NT2/D1 (cell line): ENCODE measurements at regions not wholly inside any gene's neighbourhood (a gene's known extent, or its start where the extent isn't known, plus 50 kb on each side); places are given as distances from the start of the nearest gene placed in this dataset.
"Not testable (repeated sequence)": the region's sequence is repeated elsewhere in the genome, so short reads cannot be mapped to it uniquely, and the experiment has no call there.

Experiments
- DNase-seq: peaks from one replicate; pipeline ENCODE4 v3.0.0-alpha.2; 2011; ENCODE audit warnings: low read depth, low spot score
- H3K27me3 ChIP-seq: 2 replicates; pipeline ENCODE4 v1.6.0; 2011; ENCODE audit warnings: mild to moderate bottlenecking; ENCODE audit not compliant: insufficient read length, insufficient read depth
- H3K36me3 ChIP-seq: 2 replicates; pipeline ENCODE4 v1.6.1; 2011; ENCODE audit warnings: mild to moderate bottlenecking, low read length, mixed read lengths; ENCODE audit not compliant: insufficient read depth, insufficient read length
- H3K4me1 ChIP-seq: 2 replicates; pipeline ENCODE4 v1.5.1; 2011; ENCODE audit not compliant: insufficient read depth, insufficient read length
- H3K4me3 ChIP-seq: 2 replicates; pipeline ENCODE4 v1.5.1; 2011; ENCODE audit warnings: low read depth; ENCODE audit not compliant: insufficient read length
- H3K9ac ChIP-seq: 2 replicates; pipeline ENCODE4 v1.6.0; 2011; ENCODE audit warnings: low read depth; ENCODE audit not compliant: insufficient read length
- H3K9me3 ChIP-seq: 2 replicates; pipeline ENCODE4 v1.5.1; 2011; ENCODE audit warnings: mild to moderate bottlenecking, low read length; ENCODE audit not compliant: insufficient read depth
- SUZ12 ChIP-seq: IDR thresholded peaks from 2 replicates; pipeline ENCODE4 v1.6.1; 2011; ENCODE audit not compliant: insufficient read length, insufficient read depth; ENCODE audit errors: extremely low read depth
- YY1 ChIP-seq: IDR thresholded peaks from 2 replicates; pipeline ENCODE4 v1.6.1; 2011; ENCODE audit not compliant: insufficient read length, insufficient read depth
- ZNF274 ChIP-seq: IDR thresholded peaks from 2 replicates; pipeline ENCODE4 v1.6.1; 2011; ENCODE audit warnings: mild to moderate bottlenecking, low read depth, low read length

DNA sequence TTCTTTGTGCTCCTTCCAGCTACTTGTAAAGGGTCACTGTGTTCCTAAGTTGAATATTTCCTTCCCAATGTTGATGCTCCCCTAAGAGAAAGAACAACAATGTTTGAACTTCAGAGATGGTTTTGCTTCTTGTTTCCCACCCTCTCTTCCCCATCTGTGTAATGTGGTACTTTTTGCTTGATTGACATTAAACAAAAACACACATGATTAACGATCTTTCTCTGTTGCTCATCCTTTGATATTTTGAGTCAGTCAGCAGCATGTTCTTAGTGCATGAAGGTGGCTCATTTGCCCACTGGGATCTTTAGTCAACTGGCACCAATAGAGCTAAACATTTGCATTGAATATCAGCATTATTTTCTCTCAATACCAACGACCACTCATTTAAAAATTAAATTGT, 313.0 kb upstream of the RIOK2 start:
- Histone ChIP-seq H3K36me3 (no peaks in the 10 kb centered on the region), H3K4me3 (no peak overlapping the region), H3K4me1 (no peaks in the 10 kb centered on the region), H3K27me3 (no peaks in the 10 kb centered on the region), H3K9me3 (no peaks in the 10 kb centered on the region), H3K9ac (no peak overlapping the region)
- DNase-seq, result no peak
- TF ChIP-seq ZNF274 (no peak), YY1 (no peak), SUZ12 (no peak)

DNA sequence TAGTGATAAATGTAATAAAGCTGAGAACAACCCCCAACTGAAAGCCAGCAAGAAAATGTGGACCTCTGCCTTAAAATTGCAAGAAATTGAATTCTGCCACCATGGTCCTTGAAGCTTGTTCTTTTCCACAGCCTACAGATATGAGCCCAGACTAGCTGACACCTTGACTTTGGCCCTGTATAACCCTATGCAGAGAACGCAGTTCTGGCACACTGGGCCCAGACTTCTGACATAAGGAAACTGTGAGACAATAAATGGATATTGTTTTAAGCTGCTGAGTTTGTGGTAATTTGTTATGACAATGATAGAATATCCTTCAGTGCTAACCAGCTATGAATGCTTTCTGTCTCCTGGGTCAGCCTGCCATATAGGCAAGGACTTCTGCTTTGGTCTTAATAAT, 315.6 kb upstream of the RIOK2 start:
- H3K36me3 ChIP-seq, result no peaks in the 10 kb centered on the region
- no peak for DNase-seq
- no peak for TF ChIP-seq ZNF274
- TF ChIP-seq SUZ12, result no peak
- no peak for TF ChIP-seq YY1

GRCh38 chr5:97499605-97500004, 316.6 kb upstream of the RIOK2 start:
- H3K9ac ChIP-seq, result no peak overlapping the region
- TF ChIP-seq SUZ12, result no peak
- TF ChIP-seq YY1, result no peak
- no peak for TF ChIP-seq ZNF274

More for the DNA sequence above, 315.6 kb upstream of the RIOK2 start:
- H3K9me3 ChIP-seq, result no peaks in the 10 kb centered on the region
- H3K4me1 ChIP-seq, result no peaks in the 10 kb centered on the region
- H3K9ac ChIP-seq, result no peak overlapping the region
- H3K27me3 ChIP-seq, result no peaks in the 10 kb centered on the region
- no peak overlapping the region for H3K4me3 ChIP-seq

GRCh38 chr5:97501286-97501964, 318.4 kb upstream of the RIOK2 start:
- DNase-seq, result no peak
- no peaks in the 10 kb centered on the region for H3K9me3 ChIP-seq
- no peak for TF ChIP-seq ZNF274
- no peak for TF ChIP-seq YY1
- no peak for TF ChIP-seq SUZ12

More at GRCh38 chr5:97499605-97500004, 316.6 kb upstream of the RIOK2 start:
- H3K9me3 ChIP-seq, result no peaks in the 10 kb centered on the region
- H3K36me3 ChIP-seq, result no peaks in the 10 kb centered on the region
- no peak for DNase-seq
- no peak overlapping the region for H3K4me3 ChIP-seq
- no peaks in the 10 kb centered on the region for H3K27me3 ChIP-seq
- H3K4me1 ChIP-seq, result no peaks in the 10 kb centered on the region

DNA sequence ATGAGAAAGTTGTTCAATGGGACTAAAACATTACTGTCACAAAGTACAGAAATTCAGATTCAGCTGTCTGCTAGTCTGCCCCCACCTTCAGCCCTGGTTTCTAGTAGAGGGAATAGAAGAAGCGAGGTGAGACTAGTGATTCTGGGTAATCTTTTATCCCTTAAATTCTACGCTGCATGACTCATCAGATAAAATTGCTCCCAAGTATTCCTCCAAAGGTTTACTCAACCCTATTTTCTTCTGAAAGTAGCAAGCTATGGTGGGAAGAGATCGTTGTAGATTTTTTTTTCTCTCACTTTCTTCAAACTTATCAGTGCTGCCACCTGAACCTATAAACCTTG, 318.9 kb upstream of the RIOK2 start:
- Histone ChIP-seq H3K4me1 (no peaks in the 10 kb centered on the region), H3K36me3 (no peaks in the 10 kb centered on the region), H3K9ac (no peak overlapping the region), H3K4me3 (no peak overlapping the region), H3K9me3 (no peaks in the 10 kb centered on the region), H3K27me3 (no peaks in the 10 kb centered on the region)
- no peak for DNase-seq
- TF ChIP-seq ZNF274 (no peak), YY1 (no peak), SUZ12 (no peak)

More at GRCh38 chr5:97501286-97501964, 318.4 kb upstream of the RIOK2 start:
- no peaks in the 10 kb centered on the region for H3K36me3 ChIP-seq
- H3K9ac ChIP-seq, result no peak overlapping the region
- no peaks in the 10 kb centered on the region for H3K27me3 ChIP-seq
- no peak overlapping the region for H3K4me3 ChIP-seq
- H3K4me1 ChIP-seq, result no peaks in the 10 kb centered on the region

- no peak for DNase-seq
- no peak for TF ChIP-seq ZNF274
- TF ChIP-seq SUZ12, result no peak
- no peak for TF ChIP-seq YY1
- H3K27me3 ChIP-seq, result no peaks in the 10 kb centered on the region
- H3K36me3 ChIP-seq, result no peaks in the 10 kb centered on the region
- H3K4me3 ChIP-seq, result no peak overlapping the region
- H3K9me3 ChIP-seq, result no peaks in the 10 kb centered on the region
- H3K4me1 ChIP-seq, result no peaks in the 10 kb centered on the region
- no peak overlapping the region for H3K9ac ChIP-seq
Measured at GRCh38 chr5:97508864-97509263, 325.8 kb upstream of the RIOK2 start.

DNA sequence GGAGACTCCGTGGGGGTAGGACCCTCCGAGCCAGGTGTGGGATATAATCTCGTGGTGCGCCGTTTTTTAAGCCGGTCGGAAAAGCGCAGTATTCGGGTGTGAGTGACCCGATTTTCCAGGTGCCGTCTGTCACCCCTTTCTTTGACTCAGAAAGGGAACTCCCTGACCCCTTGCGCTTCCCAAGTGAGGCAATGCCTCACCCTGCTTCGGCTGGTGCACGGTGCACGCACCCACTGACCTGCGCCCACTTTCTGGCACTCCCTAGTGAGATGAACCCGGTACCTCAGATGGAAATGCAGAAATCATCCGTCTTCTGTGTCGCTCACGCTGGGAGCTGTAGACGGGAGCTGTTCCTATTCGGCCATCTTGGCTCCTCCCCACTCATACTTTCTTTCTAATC, 336.5 kb upstream of the RIOK2 start:
- not testable (repeated sequence) for H3K36me3 ChIP-seq, H3K4me3 ChIP-seq, H3K9me3 ChIP-seq, H3K27me3 ChIP-seq, H3K4me1 ChIP-seq, DNase-seq, H3K9ac ChIP-seq

DNA sequence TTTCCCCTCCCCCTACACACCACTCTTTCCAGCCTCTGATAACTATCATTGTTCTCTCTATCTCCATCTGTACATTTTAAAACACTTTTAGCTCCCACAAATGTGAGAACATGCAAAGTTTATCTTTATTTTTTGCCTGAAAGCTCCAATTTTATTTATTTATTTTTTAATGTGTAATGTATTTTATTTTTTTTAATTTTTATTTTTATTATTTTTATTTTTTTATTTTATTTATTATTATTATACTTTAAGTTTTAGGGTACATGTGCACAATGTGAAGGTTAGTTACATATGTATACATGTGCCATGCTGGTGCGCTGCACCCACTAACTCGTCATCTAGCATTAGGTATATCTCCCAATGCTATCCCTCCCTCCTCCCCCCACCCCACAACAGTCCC, 340.3 kb upstream of the RIOK2 start:
- not testable (repeated sequence) for H3K9ac ChIP-seq, H3K9me3 ChIP-seq, H3K4me3 ChIP-seq, H3K36me3 ChIP-seq, DNase-seq, H3K27me3 ChIP-seq, H3K4me1 ChIP-seq
